Calu3 (cell line): ENCODE measurements at regions not wholly inside any gene's neighbourhood (a gene's known extent, or its start where the extent isn't known, plus 50 kb on each side); places are given as distances from the start of the nearest gene placed in this dataset.

Experiments used
- BruUV-seq: library from RNA; stranded (reverse); fragments of 400-500 nt; replicated peaks from 2 replicates; lab custom pipeline; 2021; lab: Mats Ljungman, UMichigan
- CTCF ChIA-PET: fragments of 300-600 bp; sonication (Branson Sonifier 250); formaldehyde crosslinking; loops from one replicate; lab custom pipeline; 2022; ENCODE audit warnings: antibody characterized with exemption; lab: Charles Lee
- DNase-seq: peaks from one replicate; pipeline ENCODE4 v3.0.0; 2022
- H3K27ac Mint-ChIP-seq: one replicate; pipeline ENCODE4 v1.8.0; 2022; ENCODE audit warnings: mixed read lengths; ENCODE audit not compliant: unreplicated experiment
- H3K27me3 Mint-ChIP-seq: one replicate; pipeline ENCODE4 v1.8.0; 2022; ENCODE audit warnings: mixed read lengths; ENCODE audit not compliant: unreplicated experiment
- H3K36me3 Mint-ChIP-seq: one replicate; pipeline ENCODE4 v1.8.0; 2022; ENCODE audit warnings: mild to moderate bottlenecking, moderate library complexity, mixed read lengths; ENCODE audit not compliant: insufficient read depth, unreplicated experiment
- H3K4me1 Mint-ChIP-seq: one replicate; pipeline ENCODE4 v1.8.0; 2022; ENCODE audit warnings: mild to moderate bottlenecking, low read depth, mixed read lengths; ENCODE audit not compliant: unreplicated experiment
- H3K4me3 Mint-ChIP-seq: one replicate; pipeline ENCODE4 v1.8.0; 2022; ENCODE audit warnings: mild to moderate bottlenecking, low read depth, moderate library complexity, mixed read lengths; ENCODE audit not compliant: unreplicated experiment
- H3K9me3 Mint-ChIP-seq: one replicate; pipeline ENCODE4 v1.8.0; 2022; ENCODE audit warnings: low read depth, mixed read lengths; ENCODE audit not compliant: unreplicated experiment
- CTCF ChIP-seq: fragments of 200-600 bp; IDR thresholded peaks from one replicate; pipeline ENCODE4 v1.8.0; 2022; ENCODE audit warnings: antibody characterized with exemption; ENCODE audit not compliant: unreplicated experiment
- intact Hi-C: fragments of 100-400 bp; cut with micrococcal nuclease; formaldehyde crosslinking; loops from one replicate; pipeline ENCODE4 v1.10.0; 2022; ENCODE audit not compliant: unreplicated experiment

DNA sequence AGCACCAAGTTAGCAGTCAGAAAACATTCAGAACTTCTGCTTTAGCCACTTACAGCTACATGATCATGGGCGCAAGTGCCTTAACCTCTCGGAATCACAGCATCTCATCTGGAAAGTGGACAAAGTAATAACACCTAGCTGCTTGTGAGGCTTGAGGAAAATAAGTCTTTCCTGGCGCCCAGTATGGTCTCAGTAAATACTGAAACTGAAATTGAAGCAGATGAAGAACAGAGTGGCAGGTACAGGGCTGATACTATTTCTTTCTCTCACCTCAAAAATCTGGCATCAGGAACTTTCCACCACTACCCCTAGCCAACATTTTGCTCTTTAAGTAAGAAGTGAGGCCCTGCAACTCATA lies 129.7 kb upstream of the FUT8 start:
- H3K27me3 Mint-ChIP-seq, result no peaks in the 10 kb centered on the region
- CTCF ChIA-PET, result no interaction called here
- H3K9me3 Mint-ChIP-seq, result no peaks in the 10 kb centered on the region
- no peak for DNase-seq
- intact Hi-C loops, result no loop called here
- BruUV-seq, result no TSS peak
- H3K4me3 Mint-ChIP-seq, result no peak overlapping the region
- TF ChIP-seq CTCF, result no peak
- no peak overlapping the region for H3K27ac Mint-ChIP-seq
- peaks cover 9% of the 10 kb centered on the region for H3K36me3 Mint-ChIP-seq
- peaks cover 28% of the 10 kb centered on the region for H3K4me1 Mint-ChIP-seq

DNA sequence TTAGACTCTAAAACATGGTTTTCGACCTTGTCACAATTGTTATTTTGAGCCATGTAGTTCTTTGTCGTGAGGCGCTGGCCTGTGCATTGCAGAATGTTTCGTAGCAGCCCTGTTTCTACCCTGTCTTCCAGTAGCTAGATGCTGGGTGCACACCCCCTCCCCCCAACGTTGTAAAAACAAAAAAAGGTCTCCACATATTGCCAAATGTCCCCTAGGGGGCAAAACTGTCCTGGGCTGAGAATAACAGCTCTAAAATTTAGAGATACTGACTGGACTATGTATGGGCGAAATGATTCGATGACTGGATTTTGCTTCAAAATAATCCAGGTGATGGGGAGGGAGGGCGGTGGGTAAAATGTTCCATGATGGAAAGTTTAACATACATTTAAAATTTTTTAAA lies 126.1 kb upstream of the FUT8 start:
- BruUV-seq, result no TSS peak
- H3K27me3 Mint-ChIP-seq, result no peaks in the 10 kb centered on the region
- H3K36me3 Mint-ChIP-seq, result peaks cover 11% of the 10 kb centered on the region
- intact Hi-C loops, result no loop called here
- CTCF ChIA-PET, result interaction anchor here (1.1 to 1.2 kb wide), 2 partner anchors 126 to 129 kb away, joined by 4 to 5 read pairs; partner anchors contain the start of gene FUT8
- H3K4me3 Mint-ChIP-seq, result no peak overlapping the region
- H3K9me3 Mint-ChIP-seq, result no peaks in the 10 kb centered on the region
- DNase-seq, result peak; percentile 46
- no peak overlapping the region for H3K27ac Mint-ChIP-seq
- TF ChIP-seq CTCF, result peak; percentile 42
- H3K4me1 Mint-ChIP-seq, result peaks cover 53% of the 10 kb centered on the region

DNA sequence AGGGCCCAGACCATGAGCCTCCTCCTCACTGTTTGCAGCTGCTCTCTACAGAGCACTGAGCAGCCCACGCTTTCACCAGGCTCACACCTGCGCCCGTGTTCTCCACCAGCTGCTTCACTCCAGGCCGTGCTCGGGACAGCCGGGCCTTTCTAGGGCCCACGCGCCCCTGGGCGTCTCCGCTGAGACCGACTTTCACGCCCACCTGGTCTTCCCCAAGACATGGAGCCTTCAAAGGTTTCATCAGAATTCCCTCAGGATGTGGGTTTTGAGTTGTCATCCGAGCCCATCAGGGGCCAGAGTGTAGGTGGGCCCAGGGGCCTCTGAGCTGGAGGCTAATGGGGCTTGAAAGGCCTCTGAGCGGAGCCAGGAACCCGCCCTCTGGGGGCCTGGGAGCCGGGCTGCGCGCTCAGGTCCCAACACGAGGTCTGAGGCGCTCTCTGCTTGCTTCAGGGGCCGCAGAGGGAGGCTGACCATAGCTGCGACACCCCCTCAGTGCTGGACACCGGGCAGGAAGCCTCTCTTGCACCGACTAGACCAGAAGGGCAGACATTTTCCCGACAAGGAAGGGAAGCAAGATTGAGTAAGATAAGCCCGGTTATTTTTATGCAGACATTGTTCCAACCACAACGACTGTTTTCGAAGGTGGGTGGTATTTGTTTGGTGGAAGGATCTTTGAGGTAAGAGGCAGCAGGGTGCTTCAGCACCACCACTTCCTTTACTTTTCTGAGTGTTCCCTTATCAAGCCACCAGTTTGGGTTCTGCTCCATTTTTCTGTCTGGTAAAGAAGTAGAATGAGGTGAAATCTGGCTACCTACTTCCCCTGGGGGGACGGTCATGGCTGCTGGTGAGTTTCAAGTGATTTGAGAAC lies 125.0 kb upstream of the FUT8 start:
- Mint-ChIP-seq H3K4me3 (no peak overlapping the region), H3K27ac (no peak overlapping the region), H3K27me3 (no peaks in the 10 kb centered on the region), H3K36me3 (peaks cover 6% of the 10 kb centered on the region), H3K4me1 (peaks cover 45% of the 10 kb centered on the region), H3K9me3 (no peaks in the 10 kb centered on the region)
- no TSS peak for BruUV-seq
- CTCF ChIA-PET, result no interaction called here
- no peak for TF ChIP-seq CTCF
- intact Hi-C loops, result no loop called here
- DNase-seq, result no peak

- CTCF ChIA-PET, result interaction anchor here (1.3 kb wide), 1 partner anchor 13 kb away, joined by 3 read pairs; no protein-coding TSS in a partner anchor
- DNase-seq, result peak; percentile 85
- BruUV-seq, result no TSS peak
- no peaks in the 10 kb centered on the region for H3K9me3 Mint-ChIP-seq
- peak overlapping the region; percentile 86 for H3K27ac Mint-ChIP-seq
- intact Hi-C loops, result loop anchor here (2.0 kb wide), 3 partner anchors 60 to 122 kb away; partner anchors contain the start of gene FUT8
- H3K36me3 Mint-ChIP-seq, result peaks cover 6% of the 10 kb centered on the region
- no peaks in the 10 kb centered on the region for H3K27me3 Mint-ChIP-seq
- H3K4me1 Mint-ChIP-seq, result peaks cover 37% of the 10 kb centered on the region
- H3K4me3 Mint-ChIP-seq, result peak overlapping the region; percentile 5
- no peak for TF ChIP-seq CTCF
These were observed 121.7 kb upstream of the FUT8 start for GRCh38 chr14:65290830-65291229.
